ENCODE measurements at regions not wholly inside any gene's neighbourhood (a gene's known extent, or its start where the extent isn't known, plus 50 kb on each side); places are given as distances from the start of the nearest gene placed in this dataset.

- Histone ChIP-seq H3K9me3 (no peaks in the 10 kb centered on the region), H3K36me3 (ENCODE audit: insufficient read depth in 1 of 2, low read depth in 1 of 2) (no peaks in the 10 kb centered on the region), H3K4me3 (no peak overlapping the region), H3K27ac (no peak overlapping the region), H3K4me1 (no peaks in the 10 kb centered on the region), H3K27me3 (ENCODE audit: insufficient read depth in 3 of 3, low read length in 2 of 3) (no peaks in the 10 kb centered on the region)
- TF ChIP-seq, protein P1, sequence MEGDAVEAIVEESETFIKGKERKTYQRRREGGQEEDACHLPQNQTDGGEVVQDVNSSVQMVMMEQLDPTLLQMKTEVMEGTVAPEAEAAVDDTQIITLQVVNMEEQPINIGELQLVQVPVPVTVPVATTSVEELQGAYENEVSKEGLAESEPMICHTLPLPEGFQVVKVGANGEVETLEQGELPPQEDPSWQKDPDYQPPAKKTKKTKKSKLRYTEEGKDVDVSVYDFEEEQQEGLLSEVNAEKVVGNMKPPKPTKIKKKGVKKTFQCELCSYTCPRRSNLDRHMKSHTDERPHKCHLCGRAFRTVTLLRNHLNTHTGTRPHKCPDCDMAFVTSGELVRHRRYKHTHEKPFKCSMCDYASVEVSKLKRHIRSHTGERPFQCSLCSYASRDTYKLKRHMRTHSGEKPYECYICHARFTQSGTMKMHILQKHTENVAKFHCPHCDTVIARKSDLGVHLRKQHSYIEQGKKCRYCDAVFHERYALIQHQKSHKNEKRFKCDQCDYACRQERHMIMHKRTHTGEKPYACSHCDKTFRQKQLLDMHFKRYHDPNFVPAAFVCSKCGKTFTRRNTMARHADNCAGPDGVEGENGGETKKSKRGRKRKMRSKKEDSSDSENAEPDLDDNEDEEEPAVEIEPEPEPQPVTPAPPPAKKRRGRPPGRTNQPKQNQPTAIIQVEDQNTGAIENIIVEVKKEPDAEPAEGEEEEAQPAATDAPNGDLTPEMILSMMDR (IDR thresholded peaks at IDR 0.05): no peak
- DNase-seq (no peak), ATAC-seq (no peak)
- 82 to 89% (median 83%) methylated on average over 4 of the region's 4 CpGs for WGBS, 3 donors
- intact Hi-C loops (cut with DNase I): no loop called here
These were observed 868.6 kb downstream of the METTL15 start for GRCh38 chr11:28976801-28977145.

- Histone ChIP-seq H3K9me3 (no peaks in the 10 kb centered on the region), H3K36me3 (ENCODE audit: insufficient read depth in 1 of 2, low read depth in 1 of 2) (no peaks in the 10 kb centered on the region), H3K27me3 (ENCODE audit: insufficient read depth in 3 of 3, low read length in 2 of 3) (no peaks in the 10 kb centered on the region), H3K27ac (no peak overlapping the region), H3K4me1 (no peaks in the 10 kb centered on the region), H3K4me3 (no peak overlapping the region)
- 81 to 84% (median 84%) methylated on average over 10 of the region's 10 CpGs for WGBS, 3 donors
- TF ChIP-seq, protein P1 (IDR thresholded peaks at IDR 0.05): no peak
- DNase-seq (no peak), ATAC-seq (no peak)
- intact Hi-C loops (cut with DNase I): no loop called here
These were observed 868.0 kb downstream of the METTL15 start for GRCh38 chr11:28976012-28976800.

- Histone ChIP-seq H3K27me3 (ENCODE audit: insufficient read depth in 3 of 3, low read length in 2 of 3) (no peaks in the 10 kb centered on the region), H3K27ac (no peak overlapping the region), H3K4me3 (no peak overlapping the region), H3K36me3 (ENCODE audit: insufficient read depth in 1 of 2, low read depth in 1 of 2) (no peaks in the 10 kb centered on the region), H3K9me3 (no peaks in the 10 kb centered on the region), H3K4me1 (no peaks in the 10 kb centered on the region)
- ATAC-seq: no peak
- intact Hi-C loops (cut with DNase I): loop anchor here in 1 of 2 donors (5.0 kb wide), 1 partner anchor 397 kb away; no protein-coding TSS in a partner anchor
- DNase-seq: no peak
- TF ChIP-seq, protein P1 (IDR thresholded peaks at IDR 0.05): no peak
These were observed 861.6 kb downstream of the METTL15 start for GRCh38 chr11:28969832-28970231.

GRCh38 chr11:28966951-28967350, 858.8 kb downstream of the METTL15 start:
- H3K27ac ChIP-seq: no peak overlapping the region
- no peak for DNase-seq
- no peaks in the 10 kb centered on the region for H3K36me3 ChIP-seq (ENCODE audit: insufficient read depth in 1 of 2, low read depth in 1 of 2)
- TF ChIP-seq, protein P1 (IDR thresholded peaks at IDR 0.05): no peak
- no peak overlapping the region for H3K4me3 ChIP-seq
- H3K9me3 ChIP-seq: no peaks in the 10 kb centered on the region
- ATAC-seq: no peak
- no peaks in the 10 kb centered on the region for H3K4me1 ChIP-seq
- no peaks in the 10 kb centered on the region for H3K27me3 ChIP-seq (ENCODE audit: insufficient read depth in 3 of 3, low read length in 2 of 3)
- intact Hi-C loops (cut with DNase I): no loop called here
- WGBS, 3 donors: 75 to 88% (median 81%) methylated on average over 1 of the region's 1 CpG

DNA sequence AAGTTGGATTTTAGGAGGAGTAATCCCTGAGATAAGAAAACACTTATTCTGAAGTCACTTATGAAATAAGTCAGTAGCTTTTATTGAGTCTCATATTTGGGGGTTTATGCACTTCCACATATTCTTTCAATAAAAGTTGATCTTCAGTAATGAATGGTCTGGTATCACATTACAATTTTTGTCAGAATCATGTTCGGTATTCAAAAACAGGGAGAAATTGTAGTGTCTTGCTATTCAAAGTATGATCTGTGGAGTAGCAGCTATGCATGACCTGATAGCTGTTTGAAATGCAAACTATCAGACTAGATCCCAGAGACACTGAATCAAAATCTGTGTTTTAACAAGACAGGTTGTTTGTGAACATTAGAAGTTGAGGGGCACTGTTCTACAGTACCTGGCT, 857.6 kb downstream of the METTL15 start:
- Histone ChIP-seq H3K27ac (no peak overlapping the region), H3K9me3 (no peaks in the 10 kb centered on the region), H3K36me3 (ENCODE audit: insufficient read depth in 1 of 2, low read depth in 1 of 2) (no peaks in the 10 kb centered on the region), H3K27me3 (ENCODE audit: insufficient read depth in 3 of 3, low read length in 2 of 3) (no peaks in the 10 kb centered on the region), H3K4me1 (no peaks in the 10 kb centered on the region), H3K4me3 (no peak overlapping the region)
- intact Hi-C loops (cut with DNase I): no loop called here
- no peak for ATAC-seq
- TF ChIP-seq, protein P1 (IDR thresholded peaks at IDR 0.05): no peak
- DNase-seq: no peak
- WGBS, 3 donors: 31 to 40% (median 39%) methylated on average over 1 of the region's 1 CpG

Data from psoas muscle (tissue), 7 donors.